Renal pelvis (tissue), 1 donor: ENCODE measurements at regions not wholly inside any gene's neighbourhood (a gene's known extent, or its start where the extent isn't known, plus 50 kb on each side); places are given as distances from the start of the nearest gene placed in this dataset.
"Not testable (repeated sequence)": the region's sequence is repeated elsewhere in the genome, so short reads cannot be mapped to it uniquely, and the experiment has no call there.

Source experiments
- DNase-seq: peaks from one replicate; pipeline ENCODE4 v3.0.0-alpha.2; 2013

DNA sequence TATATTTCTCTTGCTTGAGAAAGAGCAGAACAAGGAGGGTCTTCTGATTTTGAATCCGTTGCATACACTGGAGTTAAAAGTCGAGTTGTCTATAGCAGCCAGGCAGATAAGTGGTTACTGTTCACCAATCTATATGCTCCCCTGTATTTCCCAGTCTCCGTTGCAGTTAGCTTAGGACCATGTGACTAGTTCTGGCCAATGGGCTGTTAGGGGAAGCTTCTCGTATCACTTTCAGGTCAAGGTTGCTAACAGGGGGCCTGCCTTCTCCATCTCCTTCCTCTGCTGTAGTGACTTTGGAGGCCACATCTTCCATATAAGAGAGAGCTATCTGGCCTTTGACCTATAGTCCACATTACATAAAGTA, 188.5 kb upstream of the KBTBD8 start:
- DNase-seq, result no peak

DNA sequence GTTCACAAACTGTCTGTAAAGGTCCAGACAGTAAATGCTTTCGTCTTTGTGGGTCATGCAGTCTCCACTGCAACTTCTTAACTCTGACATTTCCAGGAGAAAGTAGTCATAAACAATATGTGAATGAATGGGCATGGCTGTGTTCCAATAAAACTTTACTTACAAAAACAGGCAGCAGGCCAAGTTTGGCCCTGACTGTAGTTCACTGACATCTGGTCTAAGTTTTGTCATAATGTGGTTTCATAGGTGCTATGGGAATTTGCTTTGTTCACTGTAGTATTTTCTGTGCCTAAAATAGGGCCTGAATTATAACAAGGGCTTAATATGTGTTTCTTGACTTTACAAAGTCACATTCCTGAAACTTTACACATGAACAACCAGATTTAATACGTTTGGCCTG, 186.0 kb upstream of the KBTBD8 start:
- DNase-seq, result no peak

DNA sequence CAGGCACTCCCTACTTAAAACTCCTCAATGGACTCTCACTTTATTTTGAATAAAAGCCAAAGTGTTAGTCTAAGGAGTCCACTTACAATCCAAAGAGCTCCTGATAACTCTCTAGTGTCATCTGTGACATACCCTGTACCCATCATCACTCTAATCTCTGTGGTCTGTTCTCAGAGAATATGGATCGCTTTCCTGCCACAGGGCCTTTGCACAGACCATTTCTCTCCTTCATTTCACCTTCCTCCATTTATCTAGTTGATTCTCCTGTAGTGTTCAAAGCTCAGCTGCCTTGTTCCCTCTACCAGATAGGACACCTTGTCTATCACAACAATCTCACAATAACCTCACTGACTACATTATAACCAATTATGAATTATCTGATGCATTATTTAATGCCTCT, 185.4 kb upstream of the KBTBD8 start:
- DNase-seq, result no peak

- DNase-seq, result peak; percentile 42
These were observed 181.9 kb upstream of the KBTBD8 start for GRCh38 chr3:66816090-66816761.

DNA sequence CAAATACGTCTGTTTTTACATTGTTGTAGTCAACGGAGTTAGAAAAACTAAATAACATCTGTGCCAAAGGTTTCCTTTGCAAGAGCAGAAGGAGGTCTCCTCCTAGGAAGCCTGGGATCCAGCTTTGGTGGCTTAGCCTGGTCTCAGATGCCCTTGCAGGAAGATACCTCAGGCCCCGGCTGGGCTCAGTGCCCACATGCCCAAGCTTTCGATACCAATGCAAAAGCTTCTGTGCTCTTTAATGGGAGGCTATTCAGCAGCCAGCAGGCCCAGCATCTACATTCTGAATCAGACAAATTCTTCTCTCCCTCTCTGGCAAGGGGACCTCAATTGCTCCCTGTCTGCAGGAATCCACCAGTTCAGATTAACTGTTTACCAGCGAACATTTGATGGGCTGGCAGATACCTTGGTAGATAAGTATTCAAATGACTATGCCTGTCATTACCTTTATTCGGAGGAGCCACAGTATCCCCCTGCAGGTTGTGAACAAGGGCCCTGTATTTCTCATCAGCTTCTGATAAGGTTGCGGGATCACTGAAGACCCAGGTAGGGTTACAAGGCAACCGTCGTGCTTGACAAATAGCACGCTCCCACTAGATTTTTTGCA, 180.1 kb upstream of the KBTBD8 start:
- DNase-seq, result no peak

GRCh38 chr3:66819993-66820501, 178.1 kb upstream of the KBTBD8 start:
- DNase-seq, result no peak

GRCh38 chr3:66822186-66823008, 175.7 kb upstream of the KBTBD8 start:
- peak; percentile 53 for DNase-seq

DNA sequence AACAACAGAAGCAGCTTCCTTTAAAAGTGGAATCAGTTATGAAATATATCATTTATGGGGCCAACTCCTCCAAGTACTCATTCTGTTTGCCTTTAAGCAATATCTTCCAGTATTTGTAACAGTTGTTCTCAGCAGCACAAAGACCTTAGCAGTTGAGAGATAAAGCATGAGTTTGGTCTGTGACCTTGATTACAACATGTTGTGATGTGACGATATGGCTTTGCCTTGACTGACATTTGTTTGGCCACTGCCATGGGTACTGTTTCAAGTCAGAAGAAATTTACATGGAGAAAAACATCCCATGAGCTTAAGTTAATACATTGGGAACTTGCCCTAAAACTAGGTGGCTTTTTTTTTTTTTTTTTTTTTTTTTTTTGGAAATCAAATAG, 175.1 kb upstream of the KBTBD8 start:
- no peak for DNase-seq

- no peak for DNase-seq
These were observed 174.6 kb upstream of the KBTBD8 start for GRCh38 chr3:66823532-66823931.

DNA sequence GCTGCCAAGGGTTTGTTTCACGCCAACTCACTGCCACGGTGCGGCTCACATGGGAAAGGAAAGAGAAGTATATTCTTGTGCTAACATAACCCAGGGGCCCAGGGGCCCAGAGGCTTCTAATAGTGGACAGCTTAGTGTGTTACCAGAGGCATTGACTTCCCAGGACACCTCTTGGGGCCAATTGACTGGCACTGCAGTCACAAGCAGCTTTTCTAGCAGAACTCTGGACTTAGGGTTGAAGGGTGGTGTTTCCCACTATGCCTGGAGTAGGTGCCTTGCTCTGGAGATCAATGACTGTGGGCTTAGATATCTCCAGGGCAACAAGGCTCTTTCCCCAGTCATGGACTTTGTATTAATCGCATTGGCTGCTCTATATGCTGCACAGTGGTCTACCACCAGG, 172.7 kb upstream of the KBTBD8 start:
- no peak for DNase-seq

GRCh38 chr3:66827726-66828125, 170.4 kb upstream of the KBTBD8 start:
- DNase-seq, result no peak

- no peak for DNase-seq
These were observed 169.8 kb upstream of the KBTBD8 start for GRCh38 chr3:66828303-66828702.

GRCh38 chr3:66830301-66830700, 167.8 kb upstream of the KBTBD8 start:
- no peak for DNase-seq

DNA sequence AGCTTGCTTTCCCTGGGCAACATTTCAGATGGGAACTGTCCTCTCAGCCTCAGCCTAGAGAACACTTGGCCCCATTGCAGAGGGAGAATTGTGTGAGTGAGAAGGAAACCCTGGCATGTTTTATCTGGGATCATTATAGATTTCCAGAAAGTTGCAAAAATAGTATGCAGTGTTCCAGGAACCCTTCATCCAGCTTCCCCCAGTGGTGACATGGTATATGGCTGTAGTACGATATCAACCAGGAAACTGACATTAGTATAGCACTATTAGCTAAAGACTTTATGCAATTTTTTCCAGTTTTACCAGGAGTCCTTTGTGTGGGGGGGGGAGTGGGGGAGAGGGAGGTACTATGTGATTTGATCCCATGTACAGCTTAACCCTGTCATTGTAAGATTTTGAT, 166.2 kb upstream of the KBTBD8 start:
- no peak for DNase-seq

DNA sequence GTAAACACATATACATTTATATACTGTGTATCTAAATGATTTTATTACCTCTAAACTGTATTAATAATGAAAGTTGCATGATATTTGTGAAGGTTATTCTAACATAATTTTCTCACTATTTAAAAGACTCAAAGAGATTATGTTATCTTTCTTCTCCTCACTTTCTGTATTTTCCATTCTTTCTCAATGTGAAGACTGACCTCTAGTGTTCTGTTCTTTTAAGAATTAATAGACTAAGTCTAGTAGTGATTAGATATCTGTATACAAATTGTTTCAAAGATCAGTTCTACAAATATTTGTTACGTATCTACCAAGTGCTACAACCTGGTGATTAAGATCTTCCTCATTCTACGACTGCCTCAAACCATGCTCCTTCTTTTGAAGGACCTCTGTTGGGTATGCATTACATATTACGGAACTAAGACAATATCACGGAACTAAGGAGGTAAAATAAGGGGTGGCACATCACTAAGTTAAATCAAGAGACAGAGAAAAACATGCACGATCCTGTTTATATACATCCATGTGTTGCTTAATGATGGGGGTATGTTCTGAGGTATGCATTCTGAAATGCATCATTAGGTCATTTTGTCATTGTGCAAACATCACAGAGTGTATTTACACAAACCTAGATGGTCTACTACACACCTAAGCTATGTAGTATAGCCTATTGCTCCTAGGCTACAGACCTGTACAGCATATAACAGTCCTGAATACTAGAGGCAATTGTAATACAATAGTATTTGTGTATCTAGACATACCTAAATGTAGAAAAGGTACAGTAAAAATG, 161.5 kb upstream of the KBTBD8 start:
- no peak for DNase-seq

DNA sequence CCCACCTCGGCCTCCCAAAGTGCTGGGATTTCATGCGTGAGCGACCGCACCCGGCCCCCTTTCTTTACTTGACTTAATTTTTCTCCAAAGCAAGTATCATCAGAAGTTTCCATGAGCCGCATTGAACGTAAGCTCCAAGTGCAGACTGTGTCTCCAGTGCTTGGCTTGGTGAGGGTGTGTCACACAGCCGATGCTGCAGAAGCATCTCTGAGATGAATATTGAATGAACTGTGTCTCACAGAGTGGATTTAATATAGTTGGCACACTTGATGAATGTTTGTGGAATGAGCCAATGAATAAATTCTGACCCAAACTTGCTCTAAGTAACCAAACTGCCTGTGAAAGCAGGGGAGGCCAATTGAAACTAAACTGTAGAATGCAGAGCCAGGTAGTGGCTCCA, 159.4 kb upstream of the KBTBD8 start:
- DNase-seq, result no peak

- DNase-seq, result no peak
These were observed 158.6 kb upstream of the KBTBD8 start for GRCh38 chr3:66839508-66839907.

DNA sequence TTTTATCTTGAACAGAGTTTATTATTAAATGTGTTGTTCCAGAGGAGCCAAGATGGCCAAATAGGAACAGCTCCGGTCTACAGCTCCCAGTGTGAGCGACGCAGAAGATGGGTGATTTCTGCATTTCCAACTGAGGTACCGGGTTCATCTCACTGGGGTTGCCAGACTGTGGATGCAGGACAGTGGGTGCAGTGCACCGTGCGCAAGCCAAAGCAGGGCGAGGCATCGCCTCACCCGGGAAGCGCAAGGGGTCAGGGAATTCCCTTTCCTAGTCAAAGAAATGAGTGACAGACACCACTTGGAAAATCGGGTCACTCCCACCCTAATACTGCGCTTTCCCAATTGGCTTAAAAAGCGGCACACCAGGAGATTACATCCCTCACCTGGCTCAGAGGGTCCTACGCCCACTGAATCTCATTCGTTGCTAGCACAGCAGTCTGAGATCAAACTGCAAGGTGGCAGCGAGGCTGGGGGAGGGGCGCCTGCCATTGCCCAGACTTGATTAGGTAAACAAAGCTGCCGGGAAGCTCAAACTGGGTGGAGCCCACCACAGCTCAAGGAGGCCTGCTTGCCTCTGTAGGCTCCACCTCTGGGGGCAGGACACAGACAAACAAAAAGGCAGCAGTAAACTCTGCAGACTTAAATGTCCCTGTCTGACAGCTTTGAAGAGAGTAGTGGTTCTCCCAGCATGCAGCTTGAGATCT, 155.2 kb upstream of the KBTBD8 start:
- DNase-seq, result not testable (repeated sequence)

DNA sequence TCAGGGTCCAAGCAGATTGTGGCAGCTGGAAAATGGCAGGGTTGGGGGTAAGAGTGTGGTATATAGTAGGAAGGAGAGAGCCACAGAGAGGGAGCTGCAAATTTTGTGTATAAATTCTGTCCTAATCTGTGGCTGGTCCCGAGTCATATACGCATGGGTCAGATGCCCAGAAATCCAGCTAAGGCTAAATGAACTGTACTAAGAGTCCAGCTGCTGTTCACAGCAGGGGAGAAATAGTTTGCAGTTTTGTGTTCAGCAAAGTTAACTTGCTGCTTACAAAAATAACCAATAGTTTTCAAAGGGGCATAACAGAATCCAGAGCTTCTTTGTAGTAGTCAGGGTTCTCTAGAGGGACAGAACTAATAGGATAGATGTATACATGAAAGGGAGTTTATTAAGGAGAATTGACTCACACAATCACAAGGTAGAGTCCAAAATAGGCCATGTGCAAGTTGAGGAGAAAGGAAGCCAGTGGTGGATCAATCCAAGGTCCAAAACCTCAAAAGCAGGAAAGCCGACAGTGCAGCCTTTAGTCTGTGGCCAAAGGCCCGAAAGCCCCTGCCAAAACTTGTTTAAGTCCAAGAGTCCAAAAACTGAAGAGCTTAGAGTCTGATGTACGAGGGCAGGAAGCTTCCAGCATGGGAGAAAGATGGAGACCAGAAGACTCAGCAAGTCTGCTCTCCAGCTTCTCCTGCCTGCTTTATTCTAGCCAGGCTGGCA, 146.1 kb upstream of the KBTBD8 start:
- DNase-seq, result no peak

- DNase-seq, result no peak
These were observed 143.4 kb upstream of the KBTBD8 start for GRCh38 chr3:66854601-66855151.

- no peak for DNase-seq
These were observed 141.6 kb upstream of the KBTBD8 start for GRCh38 chr3:66856533-66856932.
